Endothelial cell (in vitro differentiated cells): ENCODE measurements at regions not wholly inside any gene's neighbourhood (a gene's known extent, or its start where the extent isn't known, plus 50 kb on each side); places are given as distances from the start of the nearest gene placed in this dataset.
"Not testable (repeated sequence)": the region's sequence is repeated elsewhere in the genome, so short reads cannot be mapped to it uniquely, and the experiment has no call there.

Source experiments
- DNase-seq: peaks from one replicate; pipeline ENCODE4 v3.0.0; 2021; ENCODE audit warnings: low spot score
- H3K27ac Mint-ChIP-seq: one replicate; pipeline ENCODE4 v1.8.0; 2021; ENCODE audit warnings: mixed read lengths, inconsistent platforms; ENCODE audit not compliant: unreplicated experiment
- H3K27me3 Mint-ChIP-seq: one replicate; pipeline ENCODE4 v1.8.0; 2021; ENCODE audit warnings: mild to moderate bottlenecking, moderate library complexity, mixed read lengths, inconsistent platforms; ENCODE audit not compliant: unreplicated experiment
- H3K36me3 Mint-ChIP-seq: one replicate; pipeline ENCODE4 v1.8.0; 2021; ENCODE audit warnings: mild to moderate bottlenecking, low read depth, mixed read lengths, inconsistent platforms; ENCODE audit not compliant: unreplicated experiment
- H3K4me1 Mint-ChIP-seq: one replicate; pipeline ENCODE4 v1.8.0; 2021; ENCODE audit warnings: mild to moderate bottlenecking, mixed read lengths, inconsistent platforms; ENCODE audit not compliant: unreplicated experiment
- H3K4me3 Mint-ChIP-seq: one replicate; pipeline ENCODE4 v1.8.0; 2021; ENCODE audit warnings: mild to moderate bottlenecking, mixed read lengths, inconsistent platforms; ENCODE audit not compliant: unreplicated experiment
- H3K9me3 Mint-ChIP-seq: one replicate; pipeline ENCODE4 v1.8.0; 2021; ENCODE audit warnings: mixed read lengths, inconsistent platforms; ENCODE audit not compliant: unreplicated experiment
- TF ChIP-seq, protein P1 (sequence below): fragments of 200-600 bp; sonication (generic); IDR thresholded peaks from one replicate; pipeline ENCODE4 v1.5.0; 2021; ENCODE audit warnings: antibody characterized with exemption; ENCODE audit not compliant: unreplicated experiment

GRCh38 chr3:89714237-89714636 is 606.8 kb downstream of the EPHA3 start:
- Mint-ChIP-seq H3K27ac (no peak overlapping the region), H3K4me3 (no peak overlapping the region), H3K27me3 (no peaks in the 10 kb centered on the region), H3K9me3 (no peaks in the 10 kb centered on the region), H3K4me1 (no peaks in the 10 kb centered on the region), H3K36me3 (no peaks in the 10 kb centered on the region)
- DNase-seq = no peak
- TF ChIP-seq, protein P1, sequence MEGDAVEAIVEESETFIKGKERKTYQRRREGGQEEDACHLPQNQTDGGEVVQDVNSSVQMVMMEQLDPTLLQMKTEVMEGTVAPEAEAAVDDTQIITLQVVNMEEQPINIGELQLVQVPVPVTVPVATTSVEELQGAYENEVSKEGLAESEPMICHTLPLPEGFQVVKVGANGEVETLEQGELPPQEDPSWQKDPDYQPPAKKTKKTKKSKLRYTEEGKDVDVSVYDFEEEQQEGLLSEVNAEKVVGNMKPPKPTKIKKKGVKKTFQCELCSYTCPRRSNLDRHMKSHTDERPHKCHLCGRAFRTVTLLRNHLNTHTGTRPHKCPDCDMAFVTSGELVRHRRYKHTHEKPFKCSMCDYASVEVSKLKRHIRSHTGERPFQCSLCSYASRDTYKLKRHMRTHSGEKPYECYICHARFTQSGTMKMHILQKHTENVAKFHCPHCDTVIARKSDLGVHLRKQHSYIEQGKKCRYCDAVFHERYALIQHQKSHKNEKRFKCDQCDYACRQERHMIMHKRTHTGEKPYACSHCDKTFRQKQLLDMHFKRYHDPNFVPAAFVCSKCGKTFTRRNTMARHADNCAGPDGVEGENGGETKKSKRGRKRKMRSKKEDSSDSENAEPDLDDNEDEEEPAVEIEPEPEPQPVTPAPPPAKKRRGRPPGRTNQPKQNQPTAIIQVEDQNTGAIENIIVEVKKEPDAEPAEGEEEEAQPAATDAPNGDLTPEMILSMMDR = no peak

DNA sequence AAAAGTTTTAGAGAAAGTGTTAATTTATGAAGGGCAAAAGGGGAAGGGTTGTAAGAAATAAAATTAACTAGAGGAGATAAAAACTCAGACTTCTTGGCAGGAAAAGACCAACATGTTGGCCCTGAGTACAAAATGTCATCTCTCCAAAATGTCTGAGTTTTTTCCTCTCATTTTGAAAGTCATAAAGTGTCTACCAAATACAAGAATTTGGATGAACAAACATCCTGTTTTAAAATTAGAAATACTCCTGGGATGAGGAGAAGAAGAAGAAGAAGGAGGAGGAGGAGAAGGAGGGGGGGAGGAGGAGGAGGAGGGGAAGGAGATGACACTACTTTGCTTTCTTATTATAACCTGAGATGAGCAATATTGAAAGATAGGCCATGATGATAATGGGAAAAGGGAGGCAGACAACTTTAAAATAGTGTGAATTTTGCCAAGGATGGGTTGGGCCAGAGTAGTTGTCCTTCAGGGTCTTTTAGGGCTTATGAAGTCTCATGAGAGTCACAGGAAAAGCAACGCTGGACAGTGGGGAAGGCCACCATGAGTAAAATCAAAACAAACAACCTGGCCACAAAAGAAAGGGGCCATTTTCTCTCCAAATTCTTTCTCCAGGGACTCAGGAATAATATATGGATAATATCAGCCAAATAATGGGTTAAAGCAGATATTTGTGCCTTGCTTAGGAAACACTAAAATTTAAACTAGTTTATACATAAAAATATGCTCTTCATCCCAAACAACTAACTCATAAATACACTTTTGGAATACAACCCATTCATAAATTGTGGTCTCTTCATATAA is 632.9 kb downstream of the EPHA3 start:
- no peaks in the 10 kb centered on the region for H3K9me3 Mint-ChIP-seq
- no peak overlapping the region for H3K27ac Mint-ChIP-seq
- DNase-seq = no peak
- H3K27me3 Mint-ChIP-seq = peaks cover 1% of the 10 kb centered on the region
- no peaks in the 10 kb centered on the region for H3K4me1 Mint-ChIP-seq
- TF ChIP-seq, protein P1 = no peak
- H3K36me3 Mint-ChIP-seq = no peaks in the 10 kb centered on the region
- no peak overlapping the region for H3K4me3 Mint-ChIP-seq

DNA sequence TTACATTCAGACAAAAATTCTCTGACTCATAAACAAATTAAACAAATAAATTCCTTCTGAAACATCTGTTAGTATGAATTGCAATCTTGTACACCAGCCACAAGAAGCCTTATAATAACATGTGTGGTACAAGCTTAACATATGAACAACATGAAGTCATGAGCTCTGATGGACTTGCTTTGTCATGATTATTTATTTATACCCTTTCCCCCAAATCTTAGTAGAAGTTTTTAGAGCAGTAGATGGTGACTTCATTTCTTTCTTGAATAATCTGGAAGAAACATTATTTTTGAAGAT is 633.4 kb downstream of the EPHA3 start:
- H3K27me3 Mint-ChIP-seq = peaks cover 1% of the 10 kb centered on the region
- H3K4me1 Mint-ChIP-seq = no peaks in the 10 kb centered on the region
- H3K4me3 Mint-ChIP-seq = no peak overlapping the region
- TF ChIP-seq, protein P1 = no peak
- H3K27ac Mint-ChIP-seq = no peak overlapping the region
- no peak for DNase-seq
- H3K36me3 Mint-ChIP-seq = no peaks in the 10 kb centered on the region
- H3K9me3 Mint-ChIP-seq = no peaks in the 10 kb centered on the region

- Mint-ChIP-seq H3K36me3 (no peaks in the 10 kb centered on the region), H3K27ac (no peak overlapping the region), H3K4me3 (no peak overlapping the region), H3K27me3 (peaks cover 1% of the 10 kb centered on the region), H3K9me3 (no peaks in the 10 kb centered on the region), H3K4me1 (no peaks in the 10 kb centered on the region)
- DNase-seq = no peak
- TF ChIP-seq, protein P1 = no peak
These were observed 635.1 kb downstream of the EPHA3 start for GRCh38 chr3:89742546-89742945.

DNA sequence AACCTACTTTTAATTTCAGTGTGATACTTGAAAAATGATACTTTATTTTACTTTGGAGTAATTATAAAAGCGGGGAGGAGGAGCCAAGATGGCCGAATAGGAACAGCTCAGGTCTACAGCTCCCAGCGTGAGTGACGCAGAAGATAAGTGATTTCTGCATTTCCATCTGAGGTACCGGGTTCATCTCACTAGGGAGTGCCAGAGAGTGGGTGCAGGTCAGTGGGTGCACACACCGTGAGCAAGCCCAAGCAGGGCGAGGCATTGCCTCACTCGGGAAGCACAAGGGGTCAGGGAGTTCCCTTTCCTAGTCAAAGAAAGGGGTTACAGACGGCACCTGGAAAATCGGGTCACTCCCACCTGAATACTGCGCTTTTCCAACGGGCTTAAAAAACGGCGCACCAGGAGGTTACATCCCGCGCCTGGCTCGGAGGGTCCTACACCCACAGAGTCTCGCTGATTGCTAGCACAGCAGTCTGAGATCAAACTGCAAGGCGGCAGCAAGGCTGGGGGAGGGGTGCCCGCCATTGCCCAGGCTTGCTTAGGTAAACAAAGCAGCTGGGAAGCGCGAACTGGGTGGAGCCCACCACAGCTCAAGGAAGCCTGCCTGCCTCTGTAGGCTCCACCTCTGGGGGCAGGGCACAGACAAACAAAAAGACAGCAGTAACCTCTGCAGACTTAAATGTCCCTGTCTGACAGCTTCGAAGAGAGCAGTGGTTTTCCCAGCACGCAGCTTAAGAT is 640.3 kb downstream of the EPHA3 start:
- H3K9me3 Mint-ChIP-seq, H3K27me3 Mint-ChIP-seq, H3K4me3 Mint-ChIP-seq, H3K27ac Mint-ChIP-seq, DNase-seq, H3K4me1 Mint-ChIP-seq, H3K36me3 Mint-ChIP-seq: not testable (repeated sequence)
